K562 (cell line): ENCODE measurements at regions not wholly inside any gene's neighbourhood (a gene's known extent, or its start where the extent isn't known, plus 50 kb on each side); places are given as distances from the start of the nearest gene placed in this dataset.

ENCODE experiments used
- ARID1B ChIP-seq: fragments of 450-650 bp; IDR thresholded peaks from 2 replicates; pipeline ENCODE4 v1.6.1; 2016; ENCODE audit warnings: antibody characterized with exemption, mild to moderate bottlenecking, inconsistent platforms
- MCM5 ChIP-seq: fragments of 450-650 bp; IDR thresholded peaks from 2 replicates; pipeline ENCODE4 v1.6.1; 2016; ENCODE audit warnings: low read depth
- MED1 ChIP-seq: sonication (generic); formaldehyde crosslinking; IDR thresholded peaks from 2 replicates; pipeline ENCODE4 v1.8.1; 2023; ENCODE audit warnings: missing genetic modification reagents, borderline replicate concordance
- PHF20 ChIP-seq: fragments of 450-650 bp; IDR thresholded peaks from 2 replicates; pipeline ENCODE4 v1.6.1; 2018; ENCODE audit not compliant: partially characterized antibody
- RCOR1 ChIP-seq, 2 experiments: IDR thresholded peaks; 2 replicates each; pipeline ENCODE4 v1.6.1; 2012; ENCODE audit warnings: low read depth in 2 of 2, low read length in 2 of 2, borderline replicate concordance in 1 of 2, improper control_type of control experiment in 1 of 2
- TF ChIP-seq, protein P1 (sequence below), 3 experiments: fragments of 200-800 bp in 1 of 3; fragments of 250-450 bp in 1 of 3; fragments of 450-650 bp in 1 of 3; sonication (Bioruptor Pico) in 1 of 3; sonication (Bioruptor generic) in 1 of 3; formaldehyde crosslinking in 1 of 3; IDR thresholded peaks; 2 replicates each; pipeline versions ENCODE4 v1.6.1 to v1.8.0; 2016 to 2022; ENCODE audit warnings: mild to moderate bottlenecking in 2 of 3, missing genetic modification characterization in 2 of 3, missing compliant biosample characterization in 1 of 3, moderate library complexity in 1 of 3
- TF ChIP-seq, protein P2 (sequence below): fragments of 250-450 bp; sonication (Bioruptor Pico); IDR thresholded peaks from 2 replicates; pipeline ENCODE4 v1.5.0; 2021; ENCODE audit warnings: mild to moderate bottlenecking, moderate library complexity
- TF ChIP-seq, protein P3 (sequence below): fragments of 200-800 bp; sonication (Bioruptor generic); IDR thresholded peaks from 2 replicates; pipeline ENCODE4 v1.6.1; 2016; ENCODE audit warnings: missing genetic modification characterization, missing compliant biosample characterization

DNA sequence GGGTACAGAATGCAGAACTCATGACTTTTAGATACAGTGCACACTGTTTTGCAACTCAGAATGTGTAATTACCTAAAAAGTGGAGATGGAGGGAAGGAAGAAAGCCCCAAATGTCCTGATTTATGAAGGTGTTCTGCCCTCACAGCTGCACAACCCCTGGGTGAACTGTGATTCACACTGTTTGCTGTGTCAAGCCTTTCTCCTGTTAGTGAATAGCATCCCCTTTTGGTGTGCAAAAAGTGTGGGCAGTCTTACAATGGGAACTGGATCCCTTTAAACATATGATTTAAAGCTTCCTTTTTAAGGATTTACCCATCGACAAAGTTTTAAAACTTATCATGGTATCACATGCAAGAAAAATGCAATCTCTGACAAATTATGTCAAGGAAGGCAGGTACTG lies 633.4 kb upstream of the EPHA7 start (continued):
- TF ChIP-seq, protein P1, sequence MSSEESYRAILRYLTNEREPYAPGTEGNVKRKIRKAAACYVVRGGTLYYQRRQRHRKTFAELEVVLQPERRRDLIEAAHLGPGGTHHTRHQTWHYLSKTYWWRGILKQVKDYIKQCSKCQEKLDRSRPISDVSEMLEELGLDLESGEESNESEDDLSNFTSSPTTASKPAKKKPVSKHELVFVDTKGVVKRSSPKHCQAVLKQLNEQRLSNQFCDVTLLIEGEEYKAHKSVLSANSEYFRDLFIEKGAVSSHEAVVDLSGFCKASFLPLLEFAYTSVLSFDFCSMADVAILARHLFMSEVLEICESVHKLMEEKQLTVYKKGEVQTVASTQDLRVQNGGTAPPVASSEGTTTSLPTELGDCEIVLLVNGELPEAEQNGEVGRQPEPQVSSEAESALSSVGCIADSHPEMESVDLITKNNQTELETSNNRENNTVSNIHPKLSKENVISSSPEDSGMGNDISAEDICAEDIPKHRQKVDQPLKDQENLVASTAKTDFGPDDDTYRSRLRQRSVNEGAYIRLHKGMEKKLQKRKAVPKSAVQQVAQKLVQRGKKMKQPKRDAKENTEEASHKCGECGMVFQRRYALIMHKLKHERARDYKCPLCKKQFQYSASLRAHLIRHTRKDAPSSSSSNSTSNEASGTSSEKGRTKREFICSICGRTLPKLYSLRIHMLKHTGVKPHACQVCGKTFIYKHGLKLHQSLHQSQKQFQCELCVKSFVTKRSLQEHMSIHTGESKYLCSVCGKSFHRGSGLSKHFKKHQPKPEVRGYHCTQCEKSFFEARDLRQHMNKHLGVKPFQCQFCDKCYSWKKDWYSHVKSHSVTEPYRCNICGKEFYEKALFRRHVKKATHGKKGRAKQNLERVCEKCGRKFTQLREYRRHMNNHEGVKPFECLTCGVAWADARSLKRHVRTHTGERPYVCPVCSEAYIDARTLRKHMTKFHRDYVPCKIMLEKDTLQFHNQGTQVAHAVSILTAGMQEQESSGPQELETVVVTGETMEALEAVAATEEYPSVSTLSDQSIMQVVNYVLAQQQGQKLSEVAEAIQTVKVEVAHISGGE (CRISPR knock-in tag; IDR thresholded peaks at IDR 0.05): no peak
- no peak for TF ChIP-seq MCM5
- TF ChIP-seq, protein P2, sequence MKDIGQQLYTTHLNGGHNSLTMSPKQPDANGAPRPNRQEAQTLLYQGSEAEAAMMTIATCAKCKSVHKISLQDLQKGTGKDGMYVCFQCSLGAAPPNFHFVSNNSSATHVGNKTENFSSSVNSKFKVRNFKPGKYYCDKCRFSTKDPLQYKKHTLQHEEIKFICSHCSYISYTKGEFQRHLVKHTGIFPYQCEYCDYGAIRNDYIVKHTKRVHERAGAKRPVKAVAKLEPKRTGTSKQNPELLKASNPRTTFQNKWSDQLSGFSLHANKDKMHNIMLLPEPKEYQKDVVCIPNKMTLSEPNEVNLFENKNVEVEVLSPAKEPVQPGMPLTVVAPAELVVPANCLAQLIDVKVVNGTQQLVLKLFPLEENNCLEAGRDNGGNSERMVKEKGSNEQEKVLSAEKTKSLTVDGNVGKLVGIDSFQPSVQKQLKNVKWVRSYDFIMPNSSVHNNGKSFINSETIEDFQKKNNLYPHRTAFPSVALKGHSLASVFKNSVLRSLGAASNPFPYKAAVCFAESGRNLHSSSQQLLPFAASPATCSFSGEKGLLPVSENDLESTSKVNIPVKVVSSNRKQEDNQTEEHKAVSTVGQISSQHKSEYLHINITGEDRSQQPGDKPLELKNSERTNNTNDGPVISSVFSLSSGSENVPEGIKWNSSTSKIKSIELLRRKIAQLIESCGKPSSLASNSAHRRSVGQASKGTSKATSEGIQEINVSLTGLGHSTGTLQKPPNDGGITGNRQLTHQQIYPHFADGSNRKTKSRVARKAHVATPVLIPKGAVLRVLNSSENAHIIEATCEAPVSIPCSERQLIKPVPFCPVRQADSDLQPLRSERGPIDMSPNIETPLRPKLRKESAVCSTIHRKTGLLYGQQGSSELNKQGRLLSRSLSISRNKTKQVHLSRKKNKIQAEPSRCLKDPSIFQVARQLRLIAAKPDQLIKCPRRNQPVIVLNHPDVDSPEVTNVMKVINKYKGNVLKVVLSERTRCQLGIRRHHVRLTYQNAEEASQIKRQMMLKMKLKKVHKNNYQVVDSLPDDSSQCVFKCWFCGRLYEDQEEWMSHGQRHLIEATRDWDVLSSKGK: no peak
- TF ChIP-seq, protein P3, sequence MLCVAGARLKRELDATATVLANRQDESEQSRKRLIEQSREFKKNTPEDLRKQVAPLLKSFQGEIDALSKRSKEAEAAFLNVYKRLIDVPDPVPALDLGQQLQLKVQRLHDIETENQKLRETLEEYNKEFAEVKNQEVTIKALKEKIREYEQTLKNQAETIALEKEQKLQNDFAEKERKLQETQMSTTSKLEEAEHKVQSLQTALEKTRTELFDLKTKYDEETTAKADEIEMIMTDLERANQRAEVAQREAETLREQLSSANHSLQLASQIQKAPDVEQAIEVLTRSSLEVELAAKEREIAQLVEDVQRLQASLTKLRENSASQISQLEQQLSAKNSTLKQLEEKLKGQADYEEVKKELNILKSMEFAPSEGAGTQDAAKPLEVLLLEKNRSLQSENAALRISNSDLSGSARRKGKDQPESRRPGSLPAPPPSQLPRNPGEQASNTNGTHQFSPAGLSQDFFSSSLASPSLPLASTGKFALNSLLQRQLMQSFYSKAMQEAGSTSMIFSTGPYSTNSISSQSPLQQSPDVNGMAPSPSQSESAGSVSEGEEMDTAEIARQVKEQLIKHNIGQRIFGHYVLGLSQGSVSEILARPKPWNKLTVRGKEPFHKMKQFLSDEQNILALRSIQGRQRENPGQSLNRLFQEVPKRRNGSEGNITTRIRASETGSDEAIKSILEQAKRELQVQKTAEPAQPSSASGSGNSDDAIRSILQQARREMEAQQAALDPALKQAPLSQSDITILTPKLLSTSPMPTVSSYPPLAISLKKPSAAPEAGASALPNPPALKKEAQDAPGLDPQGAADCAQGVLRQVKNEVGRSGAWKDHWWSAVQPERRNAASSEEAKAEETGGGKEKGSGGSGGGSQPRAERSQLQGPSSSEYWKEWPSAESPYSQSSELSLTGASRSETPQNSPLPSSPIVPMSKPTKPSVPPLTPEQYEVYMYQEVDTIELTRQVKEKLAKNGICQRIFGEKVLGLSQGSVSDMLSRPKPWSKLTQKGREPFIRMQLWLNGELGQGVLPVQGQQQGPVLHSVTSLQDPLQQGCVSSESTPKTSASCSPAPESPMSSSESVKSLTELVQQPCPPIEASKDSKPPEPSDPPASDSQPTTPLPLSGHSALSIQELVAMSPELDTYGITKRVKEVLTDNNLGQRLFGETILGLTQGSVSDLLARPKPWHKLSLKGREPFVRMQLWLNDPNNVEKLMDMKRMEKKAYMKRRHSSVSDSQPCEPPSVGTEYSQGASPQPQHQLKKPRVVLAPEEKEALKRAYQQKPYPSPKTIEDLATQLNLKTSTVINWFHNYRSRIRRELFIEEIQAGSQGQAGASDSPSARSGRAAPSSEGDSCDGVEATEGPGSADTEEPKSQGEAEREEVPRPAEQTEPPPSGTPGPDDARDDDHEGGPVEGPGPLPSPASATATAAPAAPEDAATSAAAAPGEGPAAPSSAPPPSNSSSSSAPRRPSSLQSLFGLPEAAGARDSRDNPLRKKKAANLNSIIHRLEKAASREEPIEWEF (CRISPR knock-in tag): no peak
- no peak for TF ChIP-seq ARID1B
- no peak for TF ChIP-seq PHF20
- TF ChIP-seq MED1 (CRISPR knock-in tag): no peak
- TF ChIP-seq RCOR1 (IDR thresholded peaks at IDR 0.05; ENCODE audit: borderline replicate concordance in 1 of 2, low read depth in 2 of 2, low read length in 2 of 2): no peak
